ENCODE measurements at regions not wholly inside any gene's neighbourhood (a gene's known extent, or its start where the extent isn't known, plus 50 kb on each side); places are given as distances from the start of the nearest gene placed in this dataset.

GRCh38 chr5:124819201-124819600, 72.8 kb upstream of the ZNF608 start:
- no peak overlapping the region for H3K4me3 ChIP-seq (ENCODE audit: low read depth, poor library complexity, severe bottlenecking)
- 87 to 88% methylated on average over 3 of the region's 3 CpGs for WGBS, 2 donors
- intact Hi-C loops (cut with DNase I; ENCODE audit: low total_unique reads) = no loop called here
- TF ChIP-seq CTCF (IDR thresholded peaks at IDR 0.05) = no peak
- no peak for TF ChIP-seq POLR2A (IDR thresholded peaks at IDR 0.05)
- no peak for DNase-seq (ENCODE audit: low spot score in 2 of 2)

GRCh38 chr5:124822647-124823046, 76.2 kb upstream of the ZNF608 start:
- no peak for DNase-seq (ENCODE audit: low spot score in 2 of 2)
- TF ChIP-seq CTCF (IDR thresholded peaks at IDR 0.05) = no peak
- TF ChIP-seq POLR2A (IDR thresholded peaks at IDR 0.05) = no peak
- H3K4me3 ChIP-seq (ENCODE audit: low read depth, poor library complexity, severe bottlenecking) = no peak overlapping the region
- WGBS, 2 donors = 91 to 94% methylated on average over 2 of the region's 2 CpGs
- intact Hi-C loops (cut with DNase I; ENCODE audit: low total_unique reads) = no loop called here

- 51 to 55% methylated on average over 3 of the region's 3 CpGs for WGBS, 2 donors
Measured at GRCh38 chr5:124823380-124823779, 76.9 kb upstream of the ZNF608 start.

GRCh38 chr5:124824637-124825158, 78.3 kb upstream of the ZNF608 start:
- no peak for DNase-seq (ENCODE audit: low spot score in 2 of 2)
- 72 to 79% methylated on average over 4 of the region's 4 CpGs for WGBS, 2 donors
- intact Hi-C loops (cut with DNase I; ENCODE audit: low total_unique reads) = no loop called here
- no peak overlapping the region for H3K4me3 ChIP-seq (ENCODE audit: low read depth, poor library complexity, severe bottlenecking)
- TF ChIP-seq CTCF (IDR thresholded peaks at IDR 0.05) (no peak), POLR2A (IDR thresholded peaks at IDR 0.05) (no peak)

More at GRCh38 chr5:124823380-124823779, 76.9 kb upstream of the ZNF608 start:
- intact Hi-C loops (cut with DNase I; ENCODE audit: low total_unique reads) = no loop called here
- no peak for DNase-seq (ENCODE audit: low spot score in 2 of 2)
- TF ChIP-seq POLR2A (IDR thresholded peaks at IDR 0.05) (no peak), CTCF (IDR thresholded peaks at IDR 0.05) (no peak)
- H3K4me3 ChIP-seq (ENCODE audit: low read depth, poor library complexity, severe bottlenecking) = no peak overlapping the region

- H3K4me3 ChIP-seq (ENCODE audit: low read depth, poor library complexity, severe bottlenecking) = no peak overlapping the region
- WGBS, 2 donors = 94 to 96% methylated on average over 5 of the region's 5 CpGs
- DNase-seq (ENCODE audit: low spot score in 2 of 2) = no peak
- TF ChIP-seq CTCF (IDR thresholded peaks at IDR 0.05) (no peak), POLR2A (IDR thresholded peaks at IDR 0.05) (no peak)
- intact Hi-C loops (cut with DNase I; ENCODE audit: low total_unique reads) = no loop called here
Measured at GRCh38 chr5:124825250-124825982, 79.0 kb upstream of the ZNF608 start.

GRCh38 chr5:124825983-124826337, 79.5 kb upstream of the ZNF608 start:
- no peak for DNase-seq (ENCODE audit: low spot score in 2 of 2)
- 95% methylated on average over 1 of the region's 1 CpG for WGBS, 2 donors
- no peak overlapping the region for H3K4me3 ChIP-seq (ENCODE audit: low read depth, poor library complexity, severe bottlenecking)
- intact Hi-C loops (cut with DNase I; ENCODE audit: low total_unique reads) = no loop called here
- TF ChIP-seq CTCF (IDR thresholded peaks at IDR 0.05) (no peak), POLR2A (IDR thresholded peaks at IDR 0.05) (no peak)

All from lower leg skin (tissue), 4 donors.